OCI-LY3 (cell line): ENCODE measurements at regions not wholly inside any gene's neighbourhood (a gene's known extent, or its start where the extent isn't known, plus 50 kb on each side); places are given as distances from the start of the nearest gene placed in this dataset.
A peak's percentile ranks its signal among the peaks of the same experiment; 100 is the strongest.

Source experiments
- H2AFZ ChIP-seq: fragments of 200-600, 300-600 bp; shearing (Covaris generic); 2 replicates; pipeline ENCODE4 v1.6.0; 2014; ENCODE audit warnings: antibody characterized with exemption, low read depth, low read length
- H3K27ac ChIP-seq: fragments of 200-600, 300-600 bp; sonication (generic); 2 replicates; pipeline ENCODE4 v1.5.1; 2014; ENCODE audit warnings: mild to moderate bottlenecking, low read length, moderate library complexity, mixed read lengths
- H3K27me3 ChIP-seq: fragments of 200-600, 300-600 bp; sonication (generic); 2 replicates; pipeline ENCODE4 v1.6.1; 2014; ENCODE audit warnings: low read depth, low read length, mixed read lengths
- H3K36me3 ChIP-seq: fragments of 200-600, 300-600 bp; sonication (generic); replicated peaks from 2 replicates; pipeline ENCODE3; 2014; ENCODE audit warnings: low read depth, low read length, mixed read lengths
- H3K4me1 ChIP-seq: fragments of 300-600, 200-600 bp; sonication (generic); 2 replicates; pipeline ENCODE4 v1.6.1; 2014; ENCODE audit warnings: low read length, mixed read lengths
- H3K4me2 ChIP-seq: fragments of 200-600, 300-600 bp; sonication (generic); 2 replicates; pipeline ENCODE4 v1.6.1; 2014; ENCODE audit warnings: low read length, mixed read lengths
- H3K4me3 ChIP-seq: fragments of 300-600, 200-600 bp; sonication (generic); 2 replicates; pipeline ENCODE4 v1.5.1; 2014; ENCODE audit warnings: antibody characterized with exemption, mild to moderate bottlenecking, low read length, moderate library complexity
- H3K79me2 ChIP-seq: fragments of 300-600, 200-600 bp; shearing (Covaris generic); 2 replicates; pipeline ENCODE4 v1.6.1; 2014; ENCODE audit warnings: mild to moderate bottlenecking, low read length, mixed read lengths
- H3K9ac ChIP-seq: fragments of 300-600, 200-600 bp; shearing (Covaris generic); 2 replicates; pipeline ENCODE4 v1.6.0; 2014; ENCODE audit warnings: mild to moderate bottlenecking, low read length, moderate library complexity
- H3K9me3 ChIP-seq: fragments of 200-600, 300-600 bp; shearing (Covaris generic); 2 replicates; pipeline ENCODE4 v1.6.1; 2014; ENCODE audit warnings: low read length, mixed read lengths; ENCODE audit not compliant: insufficient read depth
- H4K20me1 ChIP-seq: fragments of 200-600, 300-600 bp; sonication (generic); 2 replicates; pipeline ENCODE4 v1.6.1; 2016; ENCODE audit warnings: low read length, mixed read lengths; ENCODE audit not compliant: insufficient read depth
- EZH2phosphoT487 ChIP-seq: fragments of 200-600 bp; shearing (Covaris generic); IDR thresholded peaks from 2 replicates; pipeline ENCODE4 v1.6.1; 2018; ENCODE audit warnings: antibody characterized with exemption, mixed run types, low read depth
- TF ChIP-seq, protein P1 (sequence below): fragments of 200-600, 300-600 bp; sonication (generic); IDR thresholded peaks from 2 replicates; pipeline ENCODE4 v1.5.1; 2014; ENCODE audit warnings: antibody characterized with exemption, low read length, low read depth

DNA sequence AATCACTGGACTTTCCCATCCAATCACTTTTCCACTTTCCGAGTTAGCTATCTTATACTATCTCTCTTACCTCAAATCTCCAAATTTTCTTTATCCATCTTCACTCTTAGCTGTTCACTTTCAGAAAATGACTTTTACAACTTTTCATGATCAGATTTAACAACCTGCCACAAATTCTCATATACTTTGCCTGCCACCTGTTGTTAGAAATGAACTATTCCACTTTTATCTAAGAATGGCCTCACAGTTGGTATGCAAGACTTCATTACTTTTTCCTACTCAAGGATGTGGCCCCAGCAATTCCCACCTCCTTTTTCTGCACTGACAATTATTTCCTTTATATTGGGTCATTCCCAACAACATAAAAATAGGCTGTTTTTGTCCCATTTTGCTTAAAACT, 93.6 kb upstream of the DEPDC1 start:
- H3K27ac ChIP-seq = no peak overlapping the region
- peaks cover 13% of the 10 kb centered on the region for H3K4me1 ChIP-seq
- TF ChIP-seq, protein P1, sequence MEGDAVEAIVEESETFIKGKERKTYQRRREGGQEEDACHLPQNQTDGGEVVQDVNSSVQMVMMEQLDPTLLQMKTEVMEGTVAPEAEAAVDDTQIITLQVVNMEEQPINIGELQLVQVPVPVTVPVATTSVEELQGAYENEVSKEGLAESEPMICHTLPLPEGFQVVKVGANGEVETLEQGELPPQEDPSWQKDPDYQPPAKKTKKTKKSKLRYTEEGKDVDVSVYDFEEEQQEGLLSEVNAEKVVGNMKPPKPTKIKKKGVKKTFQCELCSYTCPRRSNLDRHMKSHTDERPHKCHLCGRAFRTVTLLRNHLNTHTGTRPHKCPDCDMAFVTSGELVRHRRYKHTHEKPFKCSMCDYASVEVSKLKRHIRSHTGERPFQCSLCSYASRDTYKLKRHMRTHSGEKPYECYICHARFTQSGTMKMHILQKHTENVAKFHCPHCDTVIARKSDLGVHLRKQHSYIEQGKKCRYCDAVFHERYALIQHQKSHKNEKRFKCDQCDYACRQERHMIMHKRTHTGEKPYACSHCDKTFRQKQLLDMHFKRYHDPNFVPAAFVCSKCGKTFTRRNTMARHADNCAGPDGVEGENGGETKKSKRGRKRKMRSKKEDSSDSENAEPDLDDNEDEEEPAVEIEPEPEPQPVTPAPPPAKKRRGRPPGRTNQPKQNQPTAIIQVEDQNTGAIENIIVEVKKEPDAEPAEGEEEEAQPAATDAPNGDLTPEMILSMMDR = peak; percentile 26; the same call in 1 of the 2 replicates
- no peak for TF ChIP-seq EZH2phosphoT487
- no peaks in the 10 kb centered on the region for H3K27me3 ChIP-seq
- no peak overlapping the region for H3K9ac ChIP-seq
- H3K36me3 ChIP-seq = no peaks in the 10 kb centered on the region
- no peaks in the 10 kb centered on the region for H4K20me1 ChIP-seq
- H3K9me3 ChIP-seq = no peaks in the 10 kb centered on the region
- no peak overlapping the region for H3K4me3 ChIP-seq
- H3K4me2 ChIP-seq = no peak overlapping the region
- H3K79me2 ChIP-seq = no peaks in the 10 kb centered on the region
- no peak overlapping the region for H2AFZ ChIP-seq

DNA sequence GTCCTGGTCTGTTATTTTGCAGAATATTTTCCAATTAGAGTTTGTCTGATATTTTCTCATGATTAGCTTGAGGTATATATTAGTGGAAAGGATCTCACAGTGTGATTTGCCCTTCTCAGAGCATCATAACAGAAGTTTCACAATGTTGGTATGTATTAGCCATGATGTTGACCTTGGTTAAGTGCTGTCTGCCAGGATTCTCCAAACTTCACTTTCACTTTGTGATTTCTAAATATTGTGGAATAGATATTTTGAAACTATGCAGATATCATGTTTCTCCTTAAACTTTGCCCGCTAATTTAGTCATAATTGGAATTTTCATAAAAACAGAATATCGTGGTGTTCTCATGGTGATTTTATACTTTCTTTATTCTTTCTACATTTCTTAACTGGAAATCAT, 98.0 kb upstream of the DEPDC1 start:
- no peak overlapping the region for H2AFZ ChIP-seq
- H3K4me1 ChIP-seq = peaks cover 5% of the 10 kb centered on the region; the same call in 1 of the 2 replicates
- no peaks in the 10 kb centered on the region for H3K36me3 ChIP-seq
- H3K9ac ChIP-seq = no peak overlapping the region
- no peaks in the 10 kb centered on the region for H4K20me1 ChIP-seq
- H3K27me3 ChIP-seq = no peaks in the 10 kb centered on the region
- TF ChIP-seq, protein P1 = no peak
- no peak for TF ChIP-seq EZH2phosphoT487
- H3K4me2 ChIP-seq = no peak overlapping the region
- no peak overlapping the region for H3K4me3 ChIP-seq
- H3K27ac ChIP-seq = no peak overlapping the region
- no peaks in the 10 kb centered on the region for H3K79me2 ChIP-seq
- no peaks in the 10 kb centered on the region for H3K9me3 ChIP-seq

DNA sequence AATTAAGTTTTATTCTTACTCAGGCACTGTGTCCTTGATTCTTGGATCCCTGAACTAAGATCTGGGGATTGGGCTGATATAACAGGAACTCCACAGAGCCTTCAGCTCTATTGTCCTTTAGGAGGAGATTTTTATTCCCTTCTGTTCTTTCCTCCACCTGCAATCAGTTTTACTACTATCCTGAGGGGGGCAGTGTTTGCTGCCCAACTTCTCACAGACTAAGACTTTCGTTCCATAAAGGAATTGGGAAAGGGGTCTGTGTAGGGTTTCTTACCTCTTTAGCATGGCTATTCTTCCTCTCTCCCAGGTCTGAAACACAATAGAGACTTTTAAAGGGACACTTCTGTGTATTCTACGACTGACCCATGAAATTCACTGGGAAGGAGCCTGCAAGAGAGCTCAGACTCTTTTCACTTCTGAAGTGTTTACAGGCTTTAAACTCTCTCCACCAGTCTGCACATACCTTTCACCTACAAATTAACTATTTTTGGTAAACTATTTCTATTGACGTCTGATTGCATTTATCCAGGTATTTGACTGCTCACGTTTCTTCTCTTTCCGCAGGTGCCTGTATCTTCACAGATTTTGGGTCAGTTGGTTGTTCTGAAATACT, 103.3 kb upstream of the DEPDC1 start:
- Histone ChIP-seq H4K20me1 (no peaks in the 10 kb centered on the region), H3K36me3 (no peaks in the 10 kb centered on the region), H3K9ac (no peak overlapping the region), H3K79me2 (no peaks in the 10 kb centered on the region), H3K4me1 (peaks cover 5% of the 10 kb centered on the region; the same call in 1 of the 2 replicates), H3K4me3 (no peak overlapping the region), H2AFZ (no peak overlapping the region), H3K27me3 (no peaks in the 10 kb centered on the region), H3K27ac (no peak overlapping the region), H3K4me2 (no peak overlapping the region), H3K9me3 (no peaks in the 10 kb centered on the region)
- TF ChIP-seq, protein P1 = peak; percentile 54
- TF ChIP-seq EZH2phosphoT487 = no peak

DNA sequence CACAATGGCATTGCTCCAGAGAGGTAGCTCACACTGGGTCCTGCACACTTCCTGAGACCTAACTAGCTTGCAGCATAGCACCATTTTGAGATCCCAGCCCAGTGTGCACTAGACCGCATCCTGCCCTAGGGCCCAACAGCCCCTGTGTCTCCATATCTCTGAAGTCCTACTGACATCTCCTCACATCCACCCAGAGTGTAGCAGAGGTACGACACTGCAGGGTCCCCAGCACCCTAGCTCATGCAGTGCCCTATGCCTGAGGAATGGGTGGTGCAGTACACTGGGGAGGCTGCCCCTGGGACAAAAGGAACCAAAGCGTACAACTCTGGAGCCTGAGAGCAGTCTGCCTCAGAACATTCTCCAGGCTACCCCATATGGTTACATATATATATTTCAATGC, 111.4 kb upstream of the DEPDC1 start:
- no peaks in the 10 kb centered on the region for H3K9me3 ChIP-seq

More for the DNA sequence above, 111.4 kb upstream of the DEPDC1 start:
- TF ChIP-seq, protein P1 = no peak
- no peaks in the 10 kb centered on the region for H3K36me3 ChIP-seq
- no peak overlapping the region for H3K4me3 ChIP-seq
- no peaks in the 10 kb centered on the region for H3K4me1 ChIP-seq
- no peak overlapping the region for H2AFZ ChIP-seq
- H3K27ac ChIP-seq = no peak overlapping the region
- H4K20me1 ChIP-seq = no peaks in the 10 kb centered on the region
- no peak overlapping the region for H3K4me2 ChIP-seq
- H3K79me2 ChIP-seq = no peaks in the 10 kb centered on the region
- no peak overlapping the region for H3K9ac ChIP-seq
- H3K27me3 ChIP-seq = no peaks in the 10 kb centered on the region
